Muscle layer of duodenum (tissue), 2 donors: ENCODE measurements at regions not wholly inside any gene's neighbourhood (a gene's known extent, or its start where the extent isn't known, plus 50 kb on each side); places are given as distances from the start of the nearest gene placed in this dataset.
"Not testable (repeated sequence)": the region's sequence is repeated elsewhere in the genome, so short reads cannot be mapped to it uniquely, and the experiment has no call there.

Experiments
- H3K27ac ChIP-seq: one replicate; pipeline ENCODE4 v1.7.0; 2013; ENCODE audit warnings: mild to moderate bottlenecking, low read length
- H3K27me3 ChIP-seq: one replicate; pipeline ENCODE4 v1.7.0; 2013; ENCODE audit warnings: low read depth, mild to moderate bottlenecking, control low read depth, low read length
- H3K36me3 ChIP-seq, 2 donors: one replicate each; pipeline ENCODE4 v1.7.0; 2013; ENCODE audit warnings: low read length in 2 of 2, control low read depth in 1 of 2, mild to moderate bottlenecking in 1 of 2; ENCODE audit not compliant: insufficient read depth in 2 of 2, control insufficient read depth in 1 of 2
- H3K4me1 ChIP-seq, 2 donors: one replicate each; pipeline ENCODE4 v1.7.0; 2013; ENCODE audit warnings: low read length in 2 of 2, mild to moderate bottlenecking in 2 of 2, control low read depth in 1 of 2, moderate library complexity in 1 of 2; ENCODE audit not compliant: insufficient read depth in 2 of 2, control insufficient read depth in 1 of 2
- H3K4me3 ChIP-seq, 2 donors: one replicate each; pipeline ENCODE4 v1.7.0; 2013; ENCODE audit warnings: low read length in 2 of 2, low read depth in 1 of 2, mild to moderate bottlenecking in 1 of 2
- H3K9me3 ChIP-seq, 2 donors: one replicate each; pipeline ENCODE4 v1.7.0; 2013; ENCODE audit warnings: low read length in 2 of 2, control low read depth in 1 of 2, mild to moderate bottlenecking in 1 of 2; ENCODE audit not compliant: control insufficient read depth in 1 of 2
- donor health status: healthy.

DNA sequence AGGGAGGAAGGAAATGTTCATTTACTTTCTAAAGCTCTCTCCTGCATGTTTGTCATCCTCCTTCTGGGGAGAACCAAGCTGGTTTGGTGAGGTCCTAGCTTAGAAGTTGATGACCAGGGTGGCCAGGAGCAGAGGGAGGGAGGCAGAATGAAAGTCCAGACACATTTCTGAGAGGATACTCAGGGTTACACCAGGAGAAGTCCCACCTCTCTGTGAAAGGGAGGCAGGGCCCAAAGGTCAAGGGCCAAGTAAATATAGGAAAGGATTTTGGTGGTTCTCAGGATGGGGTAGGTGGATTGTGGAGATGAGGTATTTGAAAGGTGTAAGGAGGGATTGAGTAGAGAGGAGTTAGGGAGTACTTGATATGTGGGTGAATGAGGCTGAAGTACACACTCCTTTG is 58.0 kb upstream of the FBXO11 start:
- Histone ChIP-seq H3K4me3 (no peak overlapping the region), H3K9me3 (no peaks in the 10 kb centered on the region), H3K36me3 (no peaks in the 10 kb centered on the region), H3K4me1 (no peaks in the 10 kb centered on the region), H3K27me3 (no peaks in the 10 kb centered on the region), H3K27ac (no peak overlapping the region)

- no peaks in the 10 kb centered on the region for H3K36me3 ChIP-seq
- H3K4me1 ChIP-seq, result no peaks in the 10 kb centered on the region
- H3K4me3 ChIP-seq, result no peak overlapping the region
- no peaks in the 10 kb centered on the region for H3K27me3 ChIP-seq
- no peaks in the 10 kb centered on the region for H3K9me3 ChIP-seq
- H3K27ac ChIP-seq, result no peak overlapping the region
Measured at GRCh38 chr2:47964722-47965434, 58.6 kb upstream of the FBXO11 start.

DNA sequence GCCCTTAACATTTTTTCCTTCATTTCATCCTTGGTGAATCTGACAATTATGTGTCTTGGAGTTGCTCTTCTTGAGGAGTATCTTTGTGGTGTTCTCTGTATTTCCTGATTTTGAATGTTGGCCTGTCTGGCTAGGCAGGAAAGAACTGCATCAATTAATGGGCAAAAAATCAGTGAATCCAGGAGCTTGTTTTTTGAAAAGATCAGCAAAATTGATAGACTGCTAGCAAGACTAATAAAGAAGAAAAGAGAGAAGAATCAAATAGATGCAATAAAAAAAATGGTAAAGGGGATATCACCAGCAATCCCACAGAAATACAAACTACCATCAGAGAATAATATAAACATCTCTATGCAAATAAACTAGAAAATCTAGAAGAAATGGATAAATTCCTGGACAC is 70.4 kb upstream of the FBXO11 start:
- H3K4me3 ChIP-seq, H3K27me3 ChIP-seq, H3K27ac ChIP-seq, H3K4me1 ChIP-seq, H3K36me3 ChIP-seq, H3K9me3 ChIP-seq: not testable (repeated sequence)

- no peak overlapping the region for H3K27ac ChIP-seq
- H3K27me3 ChIP-seq, result no peaks in the 10 kb centered on the region
- no peaks in the 10 kb centered on the region for H3K36me3 ChIP-seq
- no peak overlapping the region for H3K4me3 ChIP-seq
- H3K4me1 ChIP-seq, result no peaks in the 10 kb centered on the region
- no peaks in the 10 kb centered on the region for H3K9me3 ChIP-seq
Measured at GRCh38 chr2:47984041-47984440, 77.7 kb upstream of the FBXO11 start.

DNA sequence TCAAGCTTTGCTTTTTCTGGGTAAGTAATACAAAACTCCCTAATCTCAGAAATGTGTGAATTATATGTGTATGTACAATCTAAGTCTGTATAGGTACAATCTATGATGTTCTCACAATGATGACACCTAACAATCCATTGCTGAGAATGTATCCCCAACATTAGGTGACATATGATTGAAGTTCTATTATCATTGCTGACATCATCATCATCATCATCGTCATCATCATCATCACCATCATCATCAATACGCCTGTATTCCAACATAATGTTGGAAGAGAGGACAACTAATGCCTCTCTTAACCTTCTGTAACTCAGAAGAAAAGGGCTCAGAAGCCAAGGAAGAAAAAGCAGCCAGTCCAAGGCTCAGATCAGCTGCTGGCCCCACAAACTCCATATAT is 84.2 kb upstream of the FBXO11 start:
- Histone ChIP-seq H3K27ac (no peak overlapping the region), H3K9me3 (no peaks in the 10 kb centered on the region), H3K4me3 (no peak overlapping the region), H3K36me3 (no peaks in the 10 kb centered on the region), H3K27me3 (no peaks in the 10 kb centered on the region), H3K4me1 (no peaks in the 10 kb centered on the region)

- no peak overlapping the region for H3K4me3 ChIP-seq
- no peaks in the 10 kb centered on the region for H3K4me1 ChIP-seq
- H3K27me3 ChIP-seq, result no peaks in the 10 kb centered on the region
- H3K27ac ChIP-seq, result no peak overlapping the region
- no peaks in the 10 kb centered on the region for H3K9me3 ChIP-seq
- H3K36me3 ChIP-seq, result no peaks in the 10 kb centered on the region
Measured at GRCh38 chr2:47992671-47993070, 86.4 kb upstream of the FBXO11 start.

- Histone ChIP-seq H3K27me3 (no peaks in the 10 kb centered on the region), H3K27ac (no peak overlapping the region), H3K4me1 (no peaks in the 10 kb centered on the region), H3K36me3 (no peaks in the 10 kb centered on the region), H3K4me3 (no peak overlapping the region), H3K9me3 (no peaks in the 10 kb centered on the region)
Measured at GRCh38 chr2:47996808-47997207, 90.5 kb upstream of the FBXO11 start.

GRCh38 chr2:47999512-47999911 is 93.2 kb upstream of the FBXO11 start:
- Histone ChIP-seq H3K27ac (no peak overlapping the region), H3K27me3 (no peaks in the 10 kb centered on the region), H3K9me3 (no peaks in the 10 kb centered on the region), H3K4me3 (no peak overlapping the region), H3K4me1 (no peaks in the 10 kb centered on the region), H3K36me3 (no peaks in the 10 kb centered on the region)

- no peaks in the 10 kb centered on the region for H3K36me3 ChIP-seq
- H3K9me3 ChIP-seq, result no peaks in the 10 kb centered on the region
- no peak overlapping the region for H3K4me3 ChIP-seq
- H3K4me1 ChIP-seq, result no peaks in the 10 kb centered on the region
- H3K27me3 ChIP-seq, result no peaks in the 10 kb centered on the region
- H3K27ac ChIP-seq, result no peak overlapping the region
Measured at GRCh38 chr2:48001498-48001897, 95.2 kb upstream of the FBXO11 start.

GRCh38 chr2:48006094-48006493 is 99.8 kb upstream of the FBXO11 start:
- Histone ChIP-seq H3K9me3 (no peaks in the 10 kb centered on the region), H3K27ac (no peak overlapping the region), H3K4me3 (no peak overlapping the region), H3K36me3 (no peaks in the 10 kb centered on the region), H3K4me1 (no peaks in the 10 kb centered on the region), H3K27me3 (no peaks in the 10 kb centered on the region)

DNA sequence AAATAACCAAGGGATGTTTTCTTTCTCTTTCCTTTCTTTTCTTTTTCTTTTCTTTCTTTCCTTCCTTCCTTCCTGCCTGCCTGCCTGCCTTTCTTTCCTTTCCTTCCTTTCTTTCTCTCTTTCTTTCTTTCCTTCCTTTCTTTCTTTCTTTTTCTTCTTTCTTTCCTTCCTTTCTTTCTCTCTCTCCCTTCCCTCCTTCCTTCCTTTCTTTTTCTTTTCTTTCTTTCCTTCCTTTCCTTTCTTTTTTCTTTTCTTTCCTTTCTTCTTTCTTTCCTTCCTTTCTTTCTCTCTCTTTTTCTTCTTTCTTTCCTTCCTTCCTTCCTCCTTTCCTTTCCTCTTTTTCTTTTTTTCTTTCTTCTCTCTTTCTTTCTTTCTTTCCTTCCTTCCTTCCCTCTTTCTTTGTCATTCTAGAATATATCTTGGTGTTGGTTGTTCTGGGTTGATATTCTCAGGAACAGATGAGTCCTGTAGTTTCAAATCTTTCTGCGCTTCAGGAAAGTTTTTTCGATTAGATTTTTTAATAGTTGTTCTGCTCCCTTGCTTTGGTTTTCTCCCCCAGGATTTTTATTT is 101.5 kb upstream of the FBXO11 start:
- H3K4me1 ChIP-seq, result no peaks in the 10 kb centered on the region
- H3K27ac ChIP-seq, result no peak overlapping the region
- H3K36me3 ChIP-seq, result no peaks in the 10 kb centered on the region
- no peak overlapping the region for H3K4me3 ChIP-seq
- H3K27me3 ChIP-seq, result no peaks in the 10 kb centered on the region
- no peaks in the 10 kb centered on the region for H3K9me3 ChIP-seq

DNA sequence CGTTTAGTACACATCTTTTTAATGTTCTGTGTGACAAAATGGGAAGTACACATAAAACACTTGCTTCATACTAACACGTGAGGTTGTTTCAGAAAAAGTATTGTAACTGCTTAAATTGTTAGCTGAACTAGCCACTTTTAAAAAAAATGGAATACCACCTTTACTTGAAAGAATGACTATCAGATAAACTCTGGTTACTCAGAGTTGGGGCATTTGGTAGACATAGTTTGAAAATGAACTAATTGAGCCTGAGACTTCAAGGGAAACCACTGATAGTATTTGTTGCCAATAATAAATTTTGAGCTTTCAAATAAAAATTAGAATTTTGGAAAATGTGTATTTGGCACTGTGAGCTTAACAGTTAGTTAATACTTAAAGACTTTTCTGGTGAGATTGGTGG is 103.0 kb upstream of the FBXO11 start:
- Histone ChIP-seq H3K36me3 (no peaks in the 10 kb centered on the region), H3K27ac (no peak overlapping the region), H3K4me3 (no peak overlapping the region), H3K27me3 (no peaks in the 10 kb centered on the region), H3K9me3 (no peaks in the 10 kb centered on the region), H3K4me1 (no peaks in the 10 kb centered on the region)
